ENCODE measurements at regions not wholly inside any gene's neighbourhood (a gene's known extent, or its start where the extent isn't known, plus 50 kb on each side); places are given as distances from the start of the nearest gene placed in this dataset.

DNA sequence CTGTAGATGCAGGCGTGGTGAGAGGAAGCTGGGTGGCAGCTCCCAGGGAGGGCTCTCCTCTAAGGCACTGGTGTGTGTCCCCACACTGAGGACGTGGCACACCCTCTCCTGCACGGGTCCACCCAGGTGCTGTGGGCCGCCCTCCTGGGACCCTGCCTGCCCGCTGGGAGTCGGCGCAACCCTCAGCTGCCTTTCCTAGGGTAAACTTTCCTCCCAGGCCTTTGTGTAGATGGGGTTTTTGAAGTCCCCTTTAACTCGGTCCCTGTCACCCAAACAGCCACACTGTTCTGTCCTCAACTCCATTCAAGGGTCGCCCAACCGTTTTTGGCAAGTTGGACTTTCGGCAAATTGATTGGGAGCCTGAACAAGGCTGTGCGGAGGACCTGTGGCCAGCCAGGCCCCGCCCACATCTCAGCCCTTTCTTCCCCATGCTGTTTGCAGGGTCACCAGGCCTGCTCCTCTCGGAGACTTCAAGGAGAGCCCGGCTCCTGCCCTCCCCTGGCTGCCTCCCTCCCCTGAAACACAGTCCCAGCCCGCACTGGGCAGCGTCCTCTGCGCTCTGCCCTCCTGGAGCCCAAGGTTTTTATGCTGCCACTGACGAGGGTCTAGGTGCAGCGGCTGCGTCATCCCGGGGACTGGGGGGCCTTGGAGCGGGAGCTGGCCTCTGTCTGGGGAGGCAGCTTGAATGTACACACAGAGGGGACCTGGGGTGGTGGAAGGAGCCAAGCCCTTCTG, 1126.2 kb downstream of the BRD1 start:
- no peak for DNase-seq (ENCODE audit: low read depth in 3 of 3)

DNA sequence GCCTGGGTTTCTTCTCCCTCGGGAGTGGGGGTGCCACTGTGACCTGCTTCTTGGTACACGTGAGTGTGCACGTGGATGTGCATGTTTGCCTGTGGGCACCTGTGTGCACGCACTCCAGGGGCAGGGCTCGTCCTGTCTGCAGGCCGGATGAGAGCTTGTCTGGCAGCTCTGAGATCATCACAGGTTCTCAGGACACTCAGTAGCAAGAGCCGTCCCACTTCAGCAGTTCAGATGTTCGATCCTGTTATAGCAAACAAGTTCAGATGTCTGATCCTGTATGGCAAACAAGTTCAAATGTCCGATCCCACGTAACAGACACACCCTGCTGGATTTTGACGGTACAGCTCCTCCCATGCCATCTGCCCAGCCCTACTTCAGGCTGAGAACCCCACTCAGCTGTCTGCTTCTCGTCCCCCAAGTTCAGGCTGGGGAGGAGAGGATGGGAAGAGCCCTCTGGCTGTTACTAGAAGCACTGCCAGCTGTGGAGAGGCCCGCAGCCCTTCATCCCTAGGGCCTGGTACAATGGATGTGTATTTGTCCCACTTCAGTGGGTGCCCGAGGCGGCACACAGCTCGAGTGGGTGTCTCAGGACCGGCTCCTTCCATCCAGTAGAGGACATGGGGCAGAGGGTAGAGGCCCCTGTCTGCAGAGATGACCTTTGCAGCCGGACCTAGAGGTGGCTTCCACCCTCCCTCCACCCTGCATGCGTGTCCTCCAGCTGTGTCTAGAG, 1126.9 kb downstream of the BRD1 start:
- no peak for DNase-seq (ENCODE audit: low read depth in 3 of 3)

DNA sequence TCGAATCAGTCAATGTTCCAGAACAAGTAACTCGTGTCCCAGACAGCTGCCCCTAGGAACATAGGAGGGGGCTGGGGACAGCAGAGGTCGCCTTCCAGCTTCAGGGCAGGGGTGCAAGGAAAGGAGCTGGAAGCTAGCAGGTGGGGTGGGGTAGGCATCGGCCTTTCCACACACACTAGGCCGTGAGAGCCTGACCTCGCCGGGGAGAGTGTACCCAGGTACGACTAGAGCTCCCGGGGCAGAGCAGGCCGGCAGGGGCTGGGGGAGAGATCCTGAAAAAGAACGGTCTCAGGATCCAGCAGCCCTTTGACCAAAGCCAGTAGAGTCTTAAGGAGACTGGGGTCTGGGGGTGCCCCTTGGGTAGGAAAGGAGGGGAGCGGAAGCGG, 1127.5 kb downstream of the BRD1 start:
- DNase-seq (ENCODE audit: low read depth in 3 of 3), result no peak

GRCh38 chr22:48699511-48699910, 1128.2 kb downstream of the BRD1 start:
- DNase-seq (ENCODE audit: low read depth in 3 of 3), result no peak

- no peak for DNase-seq (ENCODE audit: low read depth in 3 of 3)
Measured at GRCh38 chr22:48698618-48699017, 1129.1 kb downstream of the BRD1 start.

- no peak for DNase-seq (ENCODE audit: low read depth in 3 of 3)
Measured at GRCh38 chr22:48697694-48698276, 1129.9 kb downstream of the BRD1 start.

- DNase-seq (ENCODE audit: low read depth in 3 of 3), result no peak
Measured at GRCh38 chr22:48697223-48697622, 1130.5 kb downstream of the BRD1 start.

DNA sequence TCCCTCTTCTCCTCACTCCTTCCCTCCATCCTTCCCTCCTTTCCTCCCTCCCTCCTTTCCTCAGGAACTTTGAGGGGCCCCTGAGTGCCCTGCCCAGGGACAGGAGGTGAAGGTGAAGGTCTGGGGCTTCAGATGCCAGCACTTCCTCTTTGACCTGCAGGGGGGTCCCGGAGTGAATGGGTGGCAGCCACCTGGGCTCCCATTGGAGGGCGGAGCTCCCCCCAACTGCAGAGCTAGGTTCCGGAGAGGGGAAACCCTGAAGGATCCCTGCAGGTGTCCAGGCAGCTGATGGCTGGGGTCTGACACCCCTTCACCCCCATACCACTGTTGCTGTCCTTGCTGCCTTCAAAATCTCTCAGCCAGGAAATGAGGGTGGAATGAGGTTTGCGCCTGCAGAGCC, 1131.3 kb downstream of the BRD1 start:
- DNase-seq (ENCODE audit: low read depth in 3 of 3), result no peak

DNA sequence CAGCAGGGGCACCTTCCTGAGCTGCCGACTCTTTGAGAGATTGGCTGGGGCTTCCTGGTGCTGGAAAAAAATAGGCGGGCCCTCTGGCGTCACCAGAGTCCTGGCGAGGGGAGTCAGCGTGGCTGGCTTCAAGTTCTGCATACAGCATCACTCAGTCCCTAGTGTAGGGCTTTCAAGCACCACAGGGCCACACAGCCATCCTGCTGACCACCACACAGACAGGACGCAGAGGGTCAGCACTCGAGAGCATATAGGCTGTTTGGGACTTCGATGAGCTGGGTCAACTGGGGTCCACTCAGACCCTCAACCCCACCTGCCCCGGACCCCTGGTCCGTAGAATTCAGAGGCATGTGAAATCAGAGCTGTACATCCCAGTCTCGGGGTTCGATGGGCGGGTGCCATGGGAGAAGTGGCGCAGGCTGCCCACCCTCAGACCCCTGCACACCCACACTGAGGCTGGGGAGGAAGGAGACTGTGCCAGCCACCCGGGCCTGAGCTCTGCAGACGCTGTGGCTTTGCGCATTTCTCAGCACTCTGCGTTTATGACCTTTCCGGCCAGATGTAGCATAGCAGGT, 1131.9 kb downstream of the BRD1 start:
- no peak for DNase-seq (ENCODE audit: low read depth in 3 of 3)

- DNase-seq (ENCODE audit: low read depth in 3 of 3), result no peak
Measured at GRCh38 chr22:48695251-48695650, 1132.4 kb downstream of the BRD1 start.

GRCh38 chr22:48694296-48694883, 1133.3 kb downstream of the BRD1 start:
- no peak for DNase-seq (ENCODE audit: low read depth in 3 of 3)

- DNase-seq (ENCODE audit: low read depth in 3 of 3), result no peak
Measured at GRCh38 chr22:48693377-48694135, 1134.1 kb downstream of the BRD1 start.

GRCh38 chr22:48692734-48693376, 1134.8 kb downstream of the BRD1 start:
- DNase-seq (ENCODE audit: low read depth in 3 of 3), result no peak

DNA sequence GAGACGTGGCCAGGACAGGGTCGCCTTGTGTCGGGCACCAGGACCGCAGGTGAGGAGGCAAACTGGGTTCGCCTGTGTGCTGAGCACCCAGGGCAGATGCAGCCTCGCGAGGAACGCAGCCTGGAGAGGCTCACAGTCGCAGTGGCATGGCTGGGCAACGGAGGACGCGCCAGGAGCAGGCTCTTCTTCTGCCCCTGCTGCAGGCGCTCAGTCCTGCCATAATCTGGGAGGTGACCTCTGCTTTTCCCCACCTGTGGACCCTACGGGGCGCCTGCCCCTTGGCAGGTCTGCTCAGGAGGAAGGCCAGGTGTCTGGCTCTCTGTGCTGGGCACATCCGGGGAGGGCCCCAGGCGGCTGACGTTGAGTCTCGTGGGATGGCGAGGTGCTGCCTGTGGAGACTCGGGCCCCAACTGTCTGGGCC, 1136.2 kb downstream of the BRD1 start:
- no peak for DNase-seq (ENCODE audit: low read depth in 3 of 3)

DNA sequence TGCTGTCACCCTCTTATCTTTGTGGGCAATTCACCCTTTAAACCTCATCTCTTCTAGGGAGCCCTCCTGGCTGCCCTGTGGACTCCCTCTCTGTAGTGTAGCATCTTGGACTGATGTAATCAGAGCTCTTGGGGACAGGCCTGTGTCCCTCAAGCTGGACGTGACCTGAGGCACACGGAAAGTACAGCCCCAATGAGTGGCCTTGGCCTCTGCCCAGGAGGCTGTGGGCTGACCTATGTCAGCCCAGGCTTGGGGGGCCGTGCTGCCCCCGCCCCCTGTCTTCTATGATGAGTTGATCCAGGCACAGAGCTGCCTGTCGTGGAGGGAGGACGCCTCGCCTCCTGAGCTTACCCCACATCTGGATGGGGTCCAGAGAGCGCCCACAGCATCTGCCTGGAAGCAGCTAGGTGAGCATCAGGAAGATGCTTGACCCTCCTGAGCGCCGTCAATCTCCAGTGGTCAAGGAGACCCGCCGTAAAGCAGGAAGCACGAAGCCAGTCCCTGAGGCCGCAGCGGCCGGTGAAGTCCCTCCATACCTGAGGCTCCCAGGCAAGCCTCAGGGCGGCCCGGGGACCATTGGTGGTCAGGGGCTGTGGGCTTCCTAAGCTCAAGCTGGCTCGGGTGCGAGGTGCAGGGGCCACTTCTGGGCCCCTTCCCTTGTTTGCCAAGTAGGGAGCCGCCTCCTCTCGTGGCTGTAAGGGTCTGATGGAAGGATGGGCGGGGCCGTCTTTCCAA, 1136.9 kb downstream of the BRD1 start:
- DNase-seq (ENCODE audit: low read depth in 3 of 3), result no peak

DNA sequence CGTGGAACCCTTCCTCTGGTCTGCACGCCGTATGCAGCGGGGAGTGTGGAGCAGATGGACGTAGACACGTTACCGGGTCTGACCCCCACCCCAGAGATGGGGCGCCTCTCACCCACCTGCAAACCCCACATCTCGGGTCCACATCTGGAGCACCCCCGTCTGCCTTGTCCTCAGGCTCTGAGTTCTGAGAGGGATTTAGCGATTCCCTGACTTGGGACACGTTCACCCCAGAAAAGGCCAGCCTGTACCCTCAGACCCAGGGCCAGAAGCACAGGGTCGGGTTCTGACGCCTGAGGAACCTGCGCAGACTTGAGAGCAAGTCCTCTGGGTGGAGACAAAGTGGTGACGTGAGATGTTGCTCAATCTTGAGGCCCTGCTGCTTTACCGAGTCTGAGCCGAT, 1138.5 kb downstream of the BRD1 start:
- DNase-seq (ENCODE audit: low read depth in 3 of 3), result no peak

GRCh38 chr22:48688366-48688765, 1139.3 kb downstream of the BRD1 start:
- no peak for DNase-seq (ENCODE audit: low read depth in 3 of 3)

- no peak for DNase-seq (ENCODE audit: low read depth in 3 of 3)
Measured at GRCh38 chr22:48687606-48688005, 1140.1 kb downstream of the BRD1 start.

GRCh38 chr22:48686694-48687302, 1140.9 kb downstream of the BRD1 start:
- no peak for DNase-seq (ENCODE audit: low read depth in 3 of 3)

GRCh38 chr22:48685767-48686166, 1141.9 kb downstream of the BRD1 start:
- DNase-seq (ENCODE audit: low read depth in 3 of 3), result no peak

Measured in stimulated activated CD4-positive, alpha-beta T cell treated with anti-CD3 and anti-CD28 coated beads, TNF-alpha, amount 100 ng/mL, for 48 hours (primary cell).